Chondrocyte (in vitro differentiated cells): ENCODE measurements at regions not wholly inside any gene's neighbourhood (a gene's known extent, or its start where the extent isn't known, plus 50 kb on each side); places are given as distances from the start of the nearest gene placed in this dataset.

Experiments
- DNase-seq: peaks from one replicate; pipeline ENCODE4 v3.0.0; 2021; ENCODE audit warnings: mixed read lengths, low spot score
- H3K27ac Mint-ChIP-seq: one replicate; pipeline ENCODE4 v1.8.0; 2021; ENCODE audit warnings: mild to moderate bottlenecking, moderate library complexity, mixed read lengths; ENCODE audit not compliant: unreplicated experiment
- H3K27me3 Mint-ChIP-seq: 2 replicates; pipeline ENCODE4 v1.8.0; 2021; ENCODE audit warnings: low read depth, mixed read lengths
- H3K36me3 Mint-ChIP-seq: 2 replicates; pipeline ENCODE4 v1.8.0; 2021; ENCODE audit warnings: low read depth, mixed read lengths
- H3K4me1 Mint-ChIP-seq: 2 replicates; pipeline ENCODE4 v1.8.0; 2021; ENCODE audit warnings: low read depth, mild to moderate bottlenecking, mixed read lengths
- H3K4me3 Mint-ChIP-seq: one replicate; pipeline ENCODE4 v1.8.0; 2021; ENCODE audit warnings: mild to moderate bottlenecking, moderate library complexity, mixed read lengths; ENCODE audit not compliant: unreplicated experiment
- H3K9me3 Mint-ChIP-seq: 2 replicates; pipeline ENCODE4 v1.8.0; 2021; ENCODE audit warnings: low read depth, mixed read lengths
- CTCF ChIP-seq: fragments of 200-600 bp; sonication (generic); IDR thresholded peaks from 2 replicates; pipeline ENCODE4 v1.5.0; 2021; ENCODE audit warnings: antibody characterized with exemption, mild to moderate bottlenecking, moderate library complexity

GRCh38 chr3:144273601-144274000 lies 302.0 kb downstream of the DIPK2A start:
- no peaks in the 10 kb centered on the region for H3K36me3 Mint-ChIP-seq
- no peak overlapping the region for H3K4me3 Mint-ChIP-seq
- no peaks in the 10 kb centered on the region for H3K27me3 Mint-ChIP-seq
- H3K4me1 Mint-ChIP-seq = peaks cover 8% of the 10 kb centered on the region
- no peaks in the 10 kb centered on the region for H3K9me3 Mint-ChIP-seq
- DNase-seq = no peak
- no peak for TF ChIP-seq CTCF
- no peak overlapping the region for H3K27ac Mint-ChIP-seq

- Mint-ChIP-seq H3K9me3 (no peaks in the 10 kb centered on the region), H3K27ac (no peak overlapping the region), H3K27me3 (no peaks in the 10 kb centered on the region), H3K4me3 (no peak overlapping the region), H3K4me1 (peaks cover 8% of the 10 kb centered on the region), H3K36me3 (no peaks in the 10 kb centered on the region)
- no peak for DNase-seq
- TF ChIP-seq CTCF = no peak
These were observed 303.4 kb downstream of the DIPK2A start for GRCh38 chr3:144275005-144275404.

GRCh38 chr3:144282313-144282712 lies 310.7 kb downstream of the DIPK2A start:
- no peak for TF ChIP-seq CTCF
- no peak for DNase-seq
- Mint-ChIP-seq H3K27me3 (no peaks in the 10 kb centered on the region), H3K9me3 (no peaks in the 10 kb centered on the region), H3K4me1 (peaks cover 3% of the 10 kb centered on the region), H3K4me3 (no peak overlapping the region), H3K36me3 (no peaks in the 10 kb centered on the region), H3K27ac (no peak overlapping the region)

GRCh38 chr3:144286235-144286910 lies 314.8 kb downstream of the DIPK2A start:
- H3K9me3 Mint-ChIP-seq = peaks cover 5% of the 10 kb centered on the region
- H3K27ac Mint-ChIP-seq = no peak overlapping the region
- H3K27me3 Mint-ChIP-seq = no peaks in the 10 kb centered on the region
- no peak for DNase-seq
- peaks cover 16% of the 10 kb centered on the region for H3K4me1 Mint-ChIP-seq
- H3K4me3 Mint-ChIP-seq = no peak overlapping the region
- no peaks in the 10 kb centered on the region for H3K36me3 Mint-ChIP-seq
- TF ChIP-seq CTCF = no peak

GRCh38 chr3:144287001-144287400 lies 315.4 kb downstream of the DIPK2A start:
- DNase-seq = no peak
- H3K9me3 Mint-ChIP-seq = peaks cover 10% of the 10 kb centered on the region
- H3K27me3 Mint-ChIP-seq = no peaks in the 10 kb centered on the region
- no peak for TF ChIP-seq CTCF
- H3K4me1 Mint-ChIP-seq = peaks cover 16% of the 10 kb centered on the region
- no peak overlapping the region for H3K27ac Mint-ChIP-seq
- no peak overlapping the region for H3K4me3 Mint-ChIP-seq
- H3K36me3 Mint-ChIP-seq = no peaks in the 10 kb centered on the region
